Endothelial cell of umbilical vein (primary cell): ENCODE measurements at regions not wholly inside any gene's neighbourhood (a gene's known extent, or its start where the extent isn't known, plus 50 kb on each side); places are given as distances from the start of the nearest gene placed in this dataset.

Source experiments
- BruUV-seq: library from RNA; stranded (reverse); fragments of 400-500 nt; replicated peaks from 2 replicates; lab custom pipeline; 2021; lab: Mats Ljungman, UMichigan
- CTCF ChIA-PET: fragments of 300-600, 350-600 bp; sonication (Branson Sonifier 250); formaldehyde crosslinking; loops from one replicate; lab custom pipeline; 2021; ENCODE audit warnings: antibody characterized with exemption, inconsistent platforms; lab: Charles Lee
- POLR2A ChIA-PET: fragments of 300-600, 350-600 bp; sonication (Branson Sonifier 250); formaldehyde crosslinking; loops from one replicate; lab custom pipeline; 2021; ENCODE audit warnings: antibody characterized with exemption, inconsistent platforms; lab: Charles Lee
- DNase-seq: peaks from one replicate; pipeline ENCODE4 v3.0.0-alpha.2; 2011; ENCODE audit warnings: low read depth, low spot score
- FAIRE-seq: peaks from 2 replicates; lab custom pipeline; 2011; peaks lifted over from hg19 to GRCh38; lab: Jason Lieb, UNC
- H2AFZ ChIP-seq: 2 replicates; pipeline ENCODE4 v1.6.0; 2012; ENCODE audit warnings: low read depth, low read length, control low read depth, inconsistent platforms
- H3K27ac ChIP-seq: 2 replicates; pipeline ENCODE4 v1.5.1; 2011; ENCODE audit warnings: low read depth, mild to moderate bottlenecking, control low read depth, low read length, moderate library complexity; ENCODE audit not compliant: insufficient read depth
- H3K27me3 ChIP-seq, 2 experiments: 2 replicates each; pipeline versions ENCODE4 v1.6.0 to v1.6.1; 2011; ENCODE audit warnings: low read length in 2 of 2, mixed read lengths in 1 of 2; ENCODE audit not compliant: control insufficient read depth in 2 of 2, insufficient read depth in 2 of 2
- H3K36me3 ChIP-seq, 2 experiments: 2 replicates in 1 of 2; 3 replicates in 1 of 2; pipeline ENCODE4 v1.5.1; 2011; ENCODE audit warnings: low read length in 2 of 2, mild to moderate bottlenecking in 1 of 2, moderate library complexity in 1 of 2; ENCODE audit not compliant: control insufficient read depth in 2 of 2, insufficient read depth in 2 of 2; ENCODE audit errors: extremely low read depth in 1 of 2
- H3K4me1 ChIP-seq: 3 replicates; pipeline ENCODE4 v1.5.1; 2011; ENCODE audit warnings: mild to moderate bottlenecking, low read length; ENCODE audit not compliant: control insufficient read depth, insufficient read depth; ENCODE audit errors: extremely low read depth
- H3K4me2 ChIP-seq: 2 replicates; pipeline ENCODE4 v1.6.1; 2011; ENCODE audit warnings: low read length, control low read depth, mixed read lengths; ENCODE audit not compliant: insufficient read depth
- H3K4me3 ChIP-seq, 3 experiments: fragments of 200-600 bp in 1 of 3; sonication (generic), shearing (Covaris generic) in 1 of 3; replicated peaks in 1 of 3; 2 replicates each; pipeline ENCODE4 v1.5.1; 2011 to 2016; ENCODE audit warnings: control low read depth in 3 of 3, low read length in 3 of 3, mild to moderate bottlenecking in 2 of 3, inconsistent platforms in 1 of 3, low read depth in 1 of 3, moderate library complexity in 1 of 3; ENCODE audit not compliant: insufficient read depth in 1 of 3
- H3K79me2 ChIP-seq: 2 replicates; pipeline ENCODE4 v1.6.0; 2012; ENCODE audit warnings: low read length, inconsistent platforms; ENCODE audit not compliant: control insufficient read depth, insufficient read depth
- H3K9ac ChIP-seq: replicated peaks from 2 replicates; pipeline ENCODE3; 2011; ENCODE audit warnings: low read length, control low read depth; ENCODE audit not compliant: insufficient read depth; ENCODE audit errors: extremely low read depth
- H3K9me1 ChIP-seq: replicated peaks from 3 replicates; pipeline ENCODE4 v1.6.0; 2011; ENCODE audit warnings: mild to moderate bottlenecking, low read length; ENCODE audit not compliant: control insufficient read depth, insufficient read depth; ENCODE audit errors: extremely low read depth
- H3K9me3 ChIP-seq: replicated peaks from 2 replicates; pipeline ENCODE4 v1.5.1; 2012; ENCODE audit warnings: low read length, inconsistent platforms; ENCODE audit not compliant: control insufficient read depth, insufficient read depth
- H4K20me1 ChIP-seq: replicated peaks from 2 replicates; pipeline ENCODE3; 2011; ENCODE audit warnings: mild to moderate bottlenecking, low read length; ENCODE audit not compliant: control insufficient read depth, insufficient read depth; ENCODE audit errors: extremely low read depth
- EZH2 ChIP-seq: IDR thresholded peaks from 2 replicates; pipeline ENCODE4 v1.6.1; 2012; ENCODE audit warnings: borderline replicate concordance, low read depth, mild to moderate bottlenecking, moderate library complexity, low read length, inconsistent platforms; ENCODE audit not compliant: severe bottlenecking
- FOS ChIP-seq: IDR thresholded peaks from 2 replicates; pipeline ENCODE4 v1.6.1; 2011; ENCODE audit warnings: mild to moderate bottlenecking, low read length, moderate library complexity, borderline replicate concordance; ENCODE audit not compliant: insufficient read depth
- GATA2 ChIP-seq: IDR thresholded peaks from 2 replicates; pipeline ENCODE4 v1.7.0; 2011; ENCODE audit warnings: low read depth, mild to moderate bottlenecking, moderate library complexity, mixed read lengths, low read length; ENCODE audit not compliant: insufficient read length, insufficient read depth
- JUN ChIP-seq: IDR thresholded peaks from 2 replicates; pipeline ENCODE4 v1.6.1; 2011; ENCODE audit warnings: borderline replicate concordance, low read depth; ENCODE audit not compliant: insufficient read length, insufficient read depth
- MAX ChIP-seq: IDR thresholded peaks from 2 replicates; pipeline ENCODE4 v1.6.1; 2011; ENCODE audit not compliant: insufficient read depth, insufficient read length
- MYC ChIP-seq: IDR thresholded peaks from one replicate; pipeline ENCODE4 v1.6.1; 2011; ENCODE audit warnings: mild to moderate bottlenecking, low read depth, low read length
- POLR2A ChIP-seq: IDR thresholded peaks from 2 replicates; pipeline ENCODE4 v1.6.1; 2012; ENCODE audit warnings: low read depth, mild to moderate bottlenecking, control low read depth, low read length
- POLR2AphosphoS5 ChIP-seq: IDR thresholded peaks from 2 replicates; pipeline ENCODE4 v1.6.1; 2012; ENCODE audit warnings: low read depth, mild to moderate bottlenecking, control low read depth, low read length, moderate library complexity; ENCODE audit not compliant: insufficient read depth
- dilution Hi-C: fragments of 300-500 bp; cut with MboI; formaldehyde crosslinking; loops from one replicate; pipeline ENCODE4 v1.15.0; 2019; ENCODE audit warnings: low sequenced_read_pairs; ENCODE audit not compliant: extremely low pct_ligation_motif_present
- intact Hi-C: fragments of 100-400 bp; cut with micrococcal nuclease; formaldehyde crosslinking; loops from one replicate; pipeline ENCODE4 v1.10.0; 2022
- TF ChIP-seq, protein P1 (sequence below), 2 donors: IDR thresholded peaks; 1 replicate in 1 of 2; 2 replicates in 1 of 2; pipeline ENCODE4 v1.5.1; 2011; ENCODE audit warnings: low read length in 2 of 2, mild to moderate bottlenecking in 2 of 2, moderate library complexity in 2 of 2, control low read depth in 1 of 2, inconsistent platforms in 1 of 2, low read depth in 1 of 2; ENCODE audit not compliant: insufficient read depth in 1 of 2; ENCODE audit errors: extremely low read depth in 1 of 2

DNA sequence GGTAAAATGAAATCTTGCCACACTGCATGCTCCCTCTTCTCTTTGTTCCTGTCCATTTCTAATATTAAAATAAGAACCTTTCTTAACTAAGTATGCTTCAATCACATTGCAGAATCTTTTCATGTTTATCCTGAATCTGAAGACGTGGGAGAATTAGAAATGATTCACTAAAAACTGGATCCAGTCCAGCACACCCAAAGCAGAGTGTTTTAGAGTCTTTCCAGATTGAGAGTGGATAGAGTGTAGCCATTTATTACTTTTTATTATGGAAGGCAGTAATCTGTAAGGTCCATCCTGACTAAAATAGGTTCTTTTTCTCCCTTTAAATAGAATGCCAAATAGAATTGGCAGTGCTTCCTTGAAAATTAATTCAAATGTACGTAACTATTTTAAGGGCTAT, 453.5 kb downstream of the TDRD3 start:
- Histone ChIP-seq H3K9me3 (no peaks in the 10 kb centered on the region), H3K4me2 (no peak overlapping the region), H3K9ac (no peak overlapping the region), H3K4me1 (no peaks in the 10 kb centered on the region), H2AFZ (no peak overlapping the region), H3K79me2 (no peaks in the 10 kb centered on the region), H3K27me3 (no peaks in the 10 kb centered on the region), H3K9me1 (no peaks in the 10 kb centered on the region), H3K36me3 (no peaks in the 10 kb centered on the region), H3K27ac (no peak overlapping the region), H4K20me1 (no peaks in the 10 kb centered on the region), H3K4me3 (no peak overlapping the region)
- ChIA-PET POLR2A (no interaction called here), CTCF (no interaction called here)
- BruUV-seq = no TSS peak
- dilution Hi-C loops = no loop called here
- no peak for DNase-seq
- no peak for TF ChIP-seq EZH2
- TF ChIP-seq GATA2 = no peak
- no peak for TF ChIP-seq MYC
- no peak for TF ChIP-seq POLR2AphosphoS5
- no peak for TF ChIP-seq MAX
- no peak for TF ChIP-seq FOS
- no peak for TF ChIP-seq POLR2A
- TF ChIP-seq, protein P1, sequence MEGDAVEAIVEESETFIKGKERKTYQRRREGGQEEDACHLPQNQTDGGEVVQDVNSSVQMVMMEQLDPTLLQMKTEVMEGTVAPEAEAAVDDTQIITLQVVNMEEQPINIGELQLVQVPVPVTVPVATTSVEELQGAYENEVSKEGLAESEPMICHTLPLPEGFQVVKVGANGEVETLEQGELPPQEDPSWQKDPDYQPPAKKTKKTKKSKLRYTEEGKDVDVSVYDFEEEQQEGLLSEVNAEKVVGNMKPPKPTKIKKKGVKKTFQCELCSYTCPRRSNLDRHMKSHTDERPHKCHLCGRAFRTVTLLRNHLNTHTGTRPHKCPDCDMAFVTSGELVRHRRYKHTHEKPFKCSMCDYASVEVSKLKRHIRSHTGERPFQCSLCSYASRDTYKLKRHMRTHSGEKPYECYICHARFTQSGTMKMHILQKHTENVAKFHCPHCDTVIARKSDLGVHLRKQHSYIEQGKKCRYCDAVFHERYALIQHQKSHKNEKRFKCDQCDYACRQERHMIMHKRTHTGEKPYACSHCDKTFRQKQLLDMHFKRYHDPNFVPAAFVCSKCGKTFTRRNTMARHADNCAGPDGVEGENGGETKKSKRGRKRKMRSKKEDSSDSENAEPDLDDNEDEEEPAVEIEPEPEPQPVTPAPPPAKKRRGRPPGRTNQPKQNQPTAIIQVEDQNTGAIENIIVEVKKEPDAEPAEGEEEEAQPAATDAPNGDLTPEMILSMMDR (IDR thresholded peaks at IDR 0.05; ENCODE audit: extremely low read depth in 1 of 2, insufficient read depth in 1 of 2, low read depth in 1 of 2, low read length in 2 of 2) = no peak
- no peak for TF ChIP-seq JUN
- intact Hi-C loops = no loop called here
- no peak for FAIRE-seq
